Mesenchymal stem cell (in vitro differentiated cells and primary cell): ENCODE measurements at regions not wholly inside any gene's neighbourhood (a gene's known extent, or its start where the extent isn't known, plus 50 kb on each side); places are given as distances from the start of the nearest gene placed in this dataset.
A peak's percentile ranks its signal among the peaks of the same experiment; 100 is the strongest.

ENCODE experiments used
- DNase-seq: peaks from one replicate; pipeline ENCODE4 v3.0.0-alpha.2; 2013
- H2AFZ ChIP-seq: one replicate; pipeline ENCODE4 v1.6.1; 2013; ENCODE audit warnings: low read depth, mild to moderate bottlenecking, control low read depth, inconsistent platforms, low read length, moderate library complexity
- H2AK5ac ChIP-seq: 2 replicates; pipeline ENCODE4 v1.6.1; 2013; ENCODE audit warnings: low read length, moderate library complexity, mild to moderate bottlenecking, inconsistent platforms; ENCODE audit not compliant: severe bottlenecking
- H2BK120ac ChIP-seq: one replicate; pipeline ENCODE4 v1.6.1; 2013; ENCODE audit warnings: low read depth, mild to moderate bottlenecking, inconsistent platforms, low read length, moderate library complexity
- H2BK12ac ChIP-seq, 2 experiments: one replicate each; pipeline ENCODE4 v1.6.1; 2013; ENCODE audit warnings: inconsistent platforms in 2 of 2, low read length in 2 of 2, mild to moderate bottlenecking in 2 of 2, moderate library complexity in 2 of 2, control low read depth in 1 of 2
- H2BK15ac ChIP-seq: one replicate; pipeline ENCODE4 v1.6.1; 2013; ENCODE audit warnings: mild to moderate bottlenecking, low read depth, inconsistent platforms; ENCODE audit not compliant: poor library complexity, severe bottlenecking
- H2BK5ac ChIP-seq: 2 replicates; pipeline ENCODE4 v1.6.1; 2013; ENCODE audit warnings: low read depth, mild to moderate bottlenecking, low read length, control low read depth, inconsistent platforms; ENCODE audit not compliant: poor library complexity, severe bottlenecking
- H3K14ac ChIP-seq, 2 experiments: one replicate each; pipeline ENCODE4 v1.6.1; 2013; ENCODE audit warnings: inconsistent platforms in 2 of 2, low read length in 2 of 2, control low read depth in 1 of 2, mild to moderate bottlenecking in 1 of 2, moderate library complexity in 1 of 2
- H3K18ac ChIP-seq, 2 experiments: one replicate each; pipeline ENCODE4 v1.6.1; 2013; ENCODE audit warnings: inconsistent platforms in 2 of 2, low read length in 2 of 2, control low read depth in 1 of 2, low read depth in 1 of 2, mild to moderate bottlenecking in 1 of 2
- H3K23ac ChIP-seq, 2 experiments: one replicate each; pipeline ENCODE4 v1.6.1; 2013; ENCODE audit warnings: inconsistent platforms in 2 of 2, low read length in 2 of 2, mild to moderate bottlenecking in 2 of 2, moderate library complexity in 2 of 2, control low read depth in 1 of 2
- H3K27ac ChIP-seq: 2 replicates; pipeline ENCODE4 v1.5.1; 2013; ENCODE audit warnings: mild to moderate bottlenecking, moderate library complexity, low read length, control low read depth, inconsistent platforms; ENCODE audit not compliant: poor library complexity, severe bottlenecking
- H3K27me3 ChIP-seq, 2 experiments: 2 replicates each; pipeline versions ENCODE4 v1.6.1 to v1.7.0; 2013; ENCODE audit warnings: low read length in 2 of 2, mild to moderate bottlenecking in 2 of 2, moderate library complexity in 2 of 2, control low read depth in 1 of 2, inconsistent platforms in 1 of 2; ENCODE audit not compliant: control insufficient read depth in 1 of 2, insufficient read depth in 1 of 2
- H3K36me3 ChIP-seq, 2 experiments: 2 replicates each; pipeline versions ENCODE4 v1.6.1 to v1.7.0; 2013; ENCODE audit warnings: low read length in 2 of 2, control low read depth in 1 of 2, inconsistent platforms in 1 of 2, low read depth in 1 of 2, mild to moderate bottlenecking in 1 of 2; ENCODE audit not compliant: insufficient read depth in 2 of 2, control insufficient read depth in 1 of 2
- H3K4ac ChIP-seq, 2 experiments: one replicate each; pipeline ENCODE4 v1.6.1; 2013; ENCODE audit warnings: inconsistent platforms in 2 of 2, low read length in 2 of 2, mild to moderate bottlenecking in 2 of 2, moderate library complexity in 2 of 2, control low read depth in 1 of 2, low read depth in 1 of 2
- H3K4me1 ChIP-seq: 2 replicates; pipeline ENCODE4 v1.6.1; 2013; ENCODE audit warnings: low read depth, low read length, control low read depth; ENCODE audit not compliant: control insufficient read depth, insufficient read depth
- H3K4me2 ChIP-seq: 2 replicates; pipeline ENCODE4 v1.6.1; 2013; ENCODE audit warnings: low read length, mild to moderate bottlenecking, inconsistent platforms; ENCODE audit not compliant: poor library complexity, severe bottlenecking
- H3K4me3 ChIP-seq, 2 experiments: 2 replicates each; pipeline versions ENCODE4 v1.5.1 to v1.7.0; 2013; ENCODE audit warnings: low read length in 2 of 2, mild to moderate bottlenecking in 2 of 2, control low read depth in 1 of 2, low read depth in 1 of 2; ENCODE audit not compliant: insufficient read depth in 1 of 2
- H3K79me1 ChIP-seq: replicated peaks from 2 replicates; pipeline ENCODE4 v1.6.1; 2013; ENCODE audit warnings: mild to moderate bottlenecking, control low read depth, low read length, inconsistent platforms; ENCODE audit not compliant: poor library complexity, severe bottlenecking
- H3K9ac ChIP-seq: 2 replicates; pipeline ENCODE4 v1.7.0; 2013; ENCODE audit warnings: mild to moderate bottlenecking, low read length, moderate library complexity
- H3K9me3 ChIP-seq: 2 replicates; pipeline ENCODE4 v1.7.0; 2013; ENCODE audit warnings: mild to moderate bottlenecking, low read length; ENCODE audit not compliant: control insufficient read depth
- H4K8ac ChIP-seq: one replicate; pipeline ENCODE4 v1.6.1; 2013; ENCODE audit warnings: inconsistent platforms, mild to moderate bottlenecking, low read length, moderate library complexity
- H4K91ac ChIP-seq: one replicate; pipeline ENCODE4 v1.6.1; 2013; ENCODE audit warnings: mild to moderate bottlenecking, low read length, inconsistent platforms
- whole genome bisulfite sequencing: methylation state at CpG from one replicate; pipeline ENCODE4 v1.1.7; 2013; ENCODE audit warnings: mixed read lengths; 5-methylcytosine and 5-hydroxymethylcytosine counted together

GRCh38 chr17:33416131-33416530, 123.0 kb upstream of the ASIC2 start:
- no peak overlapping the region for H3K9ac ChIP-seq

GRCh38 chr17:33421933-33422332, 128.8 kb upstream of the ASIC2 start:
- WGBS, result 93% methylated on average over 3 of the region's 3 CpGs
- no peak overlapping the region for H2BK12ac ChIP-seq
- H3K27ac ChIP-seq, result no peak overlapping the region

More at GRCh38 chr17:33416131-33416530, 123.0 kb upstream of the ASIC2 start:
- Histone ChIP-seq H3K79me1 (no peaks in the 10 kb centered on the region), H2BK120ac (no peak overlapping the region), H3K23ac (no peak overlapping the region), H3K36me3 (no peaks in the 10 kb centered on the region), H4K91ac (no peak overlapping the region), H2BK15ac (no peak overlapping the region), H3K4me2 (no peak overlapping the region), H2AFZ (no peak overlapping the region), H3K14ac (no peak overlapping the region), H2BK12ac (no peak overlapping the region), H3K4me1 (no peaks in the 10 kb centered on the region), H3K18ac (peak overlapping the region in 1 of 2 experiments; percentile 57), H3K27ac (no peak overlapping the region), H2BK5ac (no peak overlapping the region), H4K8ac (no peak overlapping the region), H3K9me3 (no peaks in the 10 kb centered on the region), H3K4me3 (no peak overlapping the region), H3K4ac (no peak overlapping the region), H2AK5ac (no peak overlapping the region), H3K27me3 (peaks cover 0 to 7% of the 10 kb centered on the region in 2 experiments)
- no peak for DNase-seq
- 74% methylated on average over 2 of the region's 2 CpGs for WGBS

GRCh38 chr17:33433581-33433980, 140.5 kb upstream of the ASIC2 start:
- H3K14ac ChIP-seq, result no peak overlapping the region
- H3K23ac ChIP-seq, result no peak overlapping the region
- no peaks in the 10 kb centered on the region for H3K9me3 ChIP-seq
- H2BK12ac ChIP-seq, result no peak overlapping the region
- no peak overlapping the region for H3K18ac ChIP-seq
- H3K9ac ChIP-seq, result no peak overlapping the region
- no peak overlapping the region for H4K91ac ChIP-seq
- H3K36me3 ChIP-seq, result no peaks in the 10 kb centered on the region
- no peak overlapping the region for H2BK120ac ChIP-seq
- H2BK15ac ChIP-seq, result no peak overlapping the region
- no peaks in the 10 kb centered on the region for H3K4me1 ChIP-seq
- 91% methylated on average over 4 of the region's 6 CpGs for WGBS
- H3K4me3 ChIP-seq, result no peak overlapping the region
- DNase-seq, result no peak
- no peak overlapping the region for H2AK5ac ChIP-seq
- H2BK5ac ChIP-seq, result no peak overlapping the region
- H2AFZ ChIP-seq, result no peak overlapping the region
- no peak overlapping the region for H4K8ac ChIP-seq
- H3K27me3 ChIP-seq, result peaks cover 0 to 9% of the 10 kb centered on the region in 2 experiments
- no peaks in the 10 kb centered on the region for H3K79me1 ChIP-seq
- H3K4me2 ChIP-seq, result no peak overlapping the region
- no peak overlapping the region for H3K27ac ChIP-seq
- H3K4ac ChIP-seq, result no peak overlapping the region

More at GRCh38 chr17:33421933-33422332, 128.8 kb upstream of the ASIC2 start:
- Histone ChIP-seq H3K14ac (no peak overlapping the region), H3K79me1 (no peaks in the 10 kb centered on the region), H3K4me2 (no peak overlapping the region), H2AK5ac (no peak overlapping the region), H3K4ac (no peak overlapping the region), H2BK120ac (no peak overlapping the region), H4K8ac (no peak overlapping the region), H3K36me3 (no peaks in the 10 kb centered on the region), H3K9me3 (no peaks in the 10 kb centered on the region), H3K9ac (no peak overlapping the region), H2BK15ac (no peak overlapping the region), H3K23ac (peak overlapping the region in 1 of 2 experiments; percentile 42), H2BK5ac (no peak overlapping the region), H2AFZ (no peak overlapping the region), H3K27me3 (peaks cover 0 to 47% of the 10 kb centered on the region in 2 experiments), H3K4me3 (no peak overlapping the region), H3K4me1 (no peaks in the 10 kb centered on the region), H4K91ac (no peak overlapping the region), H3K18ac (no peak overlapping the region)
- DNase-seq, result no peak

- H2BK15ac ChIP-seq, result no peak overlapping the region
- H4K8ac ChIP-seq, result no peak overlapping the region
- H3K9ac ChIP-seq, result no peak overlapping the region
- H3K14ac ChIP-seq, result no peak overlapping the region
- H3K27me3 ChIP-seq, result peaks cover 0 to 5% of the 10 kb centered on the region in 2 experiments
- H3K23ac ChIP-seq, result no peak overlapping the region
- no peak overlapping the region for H3K4me2 ChIP-seq
- H2AK5ac ChIP-seq, result no peak overlapping the region
- H3K4me1 ChIP-seq, result no peaks in the 10 kb centered on the region
- H3K9me3 ChIP-seq, result no peaks in the 10 kb centered on the region
- no peak overlapping the region for H3K4ac ChIP-seq
- no peak overlapping the region for H2BK5ac ChIP-seq
- no peak overlapping the region for H2AFZ ChIP-seq
- H3K36me3 ChIP-seq, result no peaks in the 10 kb centered on the region
- no peak overlapping the region for H3K27ac ChIP-seq
- H4K91ac ChIP-seq, result no peak overlapping the region
- H2BK12ac ChIP-seq, result no peak overlapping the region
- no peak for DNase-seq
- H3K18ac ChIP-seq, result no peak overlapping the region
- no peak overlapping the region for H3K4me3 ChIP-seq
- no peaks in the 10 kb centered on the region for H3K79me1 ChIP-seq
- H2BK120ac ChIP-seq, result no peak overlapping the region
Measured at GRCh38 chr17:33434841-33435240, 141.7 kb upstream of the ASIC2 start.
